K562 (cell line): ENCODE measurements at regions not wholly inside any gene's neighbourhood (a gene's known extent, or its start where the extent isn't known, plus 50 kb on each side); places are given as distances from the start of the nearest gene placed in this dataset.

Source experiments
- ATAC-seq: fragments of 200-7000 bp; cut with Tn5 transposase; 3 replicates; pipeline ENCODE4 v1.9.1; 2020; ENCODE audit warnings: moderate library complexity
- BruUV-seq: library from RNA; stranded (reverse); fragments of 400-500 nt; replicated peaks from 2 replicates; lab custom pipeline; 2021; lab: Mats Ljungman, UMichigan
- CTCF ChIA-PET: fragments of 300-600 bp; formaldehyde crosslinking; extraction: SDS; loops from one replicate; lab custom pipeline; 2021; ENCODE audit warnings: low intra/inter-chr PET ratio; lab: Yijun Ruan, JAX
- POLR2A ChIA-PET: fragments of 300-600, 350-650 bp; sonication (Branson Sonifier 250); formaldehyde crosslinking; extraction: SDS; loops from one replicate; lab custom pipeline; 2021; ENCODE audit warnings: antibody characterized with exemption, inconsistent platforms; lab: Yijun Ruan, JAX
- DNase-seq, 4 experiments: peaks; one replicate each; pipeline versions ENCODE4 v3.0.0 to v3.0.0-alpha.2; 2011 to 2018; ENCODE audit warnings: low spot score in 3 of 4, mixed read lengths in 3 of 4; ENCODE audit errors: extremely low read depth in 1 of 4
- FAIRE-seq: peaks from 2 replicates; lab custom pipeline; 2011; peaks lifted over from hg19 to GRCh38; lab: Jason Lieb, UNC
- H2AFZ ChIP-seq: 2 replicates; pipeline ENCODE4 v1.6.0; 2011; ENCODE audit warnings: low read depth, low read length, control low read depth, inconsistent platforms
- H3K27ac ChIP-seq: fragments of 200-600 bp; 3 replicates; pipeline ENCODE4 v1.8.0; 2011; ENCODE audit warnings: low read depth, mild to moderate bottlenecking, control low read depth, inconsistent platforms, low read length, moderate library complexity, mixed read lengths; ENCODE audit errors: extremely low read depth
- H3K27me3 ChIP-seq, 2 experiments: fragments of 300-600 bp in 1 of 2; 2 replicates in 1 of 2; 3 replicates in 1 of 2; pipeline versions ENCODE4 v1.6.0 to v1.8.0; 2011; ENCODE audit warnings: inconsistent platforms in 2 of 2, low read length in 2 of 2, mild to moderate bottlenecking in 1 of 2, mixed read lengths in 1 of 2, moderate library complexity in 1 of 2; ENCODE audit not compliant: control insufficient read depth in 2 of 2, insufficient read depth in 2 of 2
- H3K36me3 ChIP-seq: fragments of 300-600 bp; 3 replicates; pipeline ENCODE4 v1.8.0; 2011; ENCODE audit warnings: mild to moderate bottlenecking, low read length, inconsistent platforms; ENCODE audit not compliant: control insufficient read depth, insufficient read depth
- H3K4me1 ChIP-seq, 2 experiments: fragments of 200-600 bp in 1 of 2; replicated peaks in 1 of 2; 2 replicates in 1 of 2; 3 replicates in 1 of 2; pipeline versions ENCODE4 v1.5.1 to v1.8.0; 2011; ENCODE audit warnings: inconsistent platforms in 2 of 2, low read length in 2 of 2, mild to moderate bottlenecking in 1 of 2, mixed read lengths in 1 of 2, moderate library complexity in 1 of 2; ENCODE audit not compliant: control insufficient read depth in 2 of 2, insufficient read depth in 2 of 2
- H3K4me2 ChIP-seq: 2 replicates; pipeline ENCODE4 v1.6.1; 2011; ENCODE audit warnings: low read length, control low read depth, inconsistent platforms, mixed read lengths; ENCODE audit not compliant: insufficient read depth
- H3K4me3 ChIP-seq: fragments of 200-600 bp; sonication (generic), shearing (Covaris generic); 2 replicates; pipeline ENCODE4 v1.5.1; 2016; ENCODE audit warnings: control low read depth, inconsistent platforms
- H3K79me2 ChIP-seq: fragments of 200-600 bp; 3 replicates; pipeline ENCODE4 v1.8.0; 2011; ENCODE audit warnings: low read length, inconsistent platforms; ENCODE audit not compliant: control insufficient read depth, insufficient read depth
- H3K9ac ChIP-seq, 2 experiments: 2 replicates each; pipeline versions ENCODE4 v1.6.0 to v1.6.1; 2011; ENCODE audit warnings: low read depth in 2 of 2, low read length in 2 of 2, control low read depth in 1 of 2, inconsistent platforms in 1 of 2, mild to moderate bottlenecking in 1 of 2, mixed read lengths in 1 of 2; ENCODE audit not compliant: insufficient read depth in 1 of 2
- H3K9me1 ChIP-seq: one replicate; pipeline ENCODE4 v1.6.0; 2011; ENCODE audit warnings: inconsistent platforms, mild to moderate bottlenecking, low read length, moderate library complexity; ENCODE audit not compliant: control insufficient read depth, insufficient read depth
- H3K9me3 ChIP-seq: replicated peaks from 2 replicates; pipeline ENCODE4 v1.5.1; 2011; ENCODE audit warnings: low read depth, low read length, inconsistent platforms; ENCODE audit not compliant: control insufficient read depth, insufficient read depth
- H4K20me1 ChIP-seq: replicated peaks from 2 replicates; pipeline ENCODE4 v1.6.1; 2011; ENCODE audit warnings: low read length, inconsistent platforms, mixed read lengths; ENCODE audit not compliant: control insufficient read depth, insufficient read depth
- SMARCA4 ChIP-seq: fragments of 450-650 bp; IDR thresholded peaks from 2 replicates; pipeline ENCODE4 v1.6.1; 2016
- in situ Hi-C: fragments of 300-500 bp; cut with MboI; formaldehyde crosslinking; loops from 4 replicates; pipeline ENCODE4 v1.15.0; 2018; ENCODE audit warnings: inconsistent platforms, mixed read lengths
- intact Hi-C: fragments of 100-400 bp; cut with micrococcal nuclease; formaldehyde crosslinking; loops from 2 replicates; pipeline ENCODE4 v1.14.2; 2022
- TF ChIP-seq, protein P1 (sequence below): fragments of 450-650 bp; IDR thresholded peaks from 2 replicates; pipeline ENCODE4 v1.6.1; 2016; ENCODE audit warnings: mild to moderate bottlenecking, moderate library complexity

DNA sequence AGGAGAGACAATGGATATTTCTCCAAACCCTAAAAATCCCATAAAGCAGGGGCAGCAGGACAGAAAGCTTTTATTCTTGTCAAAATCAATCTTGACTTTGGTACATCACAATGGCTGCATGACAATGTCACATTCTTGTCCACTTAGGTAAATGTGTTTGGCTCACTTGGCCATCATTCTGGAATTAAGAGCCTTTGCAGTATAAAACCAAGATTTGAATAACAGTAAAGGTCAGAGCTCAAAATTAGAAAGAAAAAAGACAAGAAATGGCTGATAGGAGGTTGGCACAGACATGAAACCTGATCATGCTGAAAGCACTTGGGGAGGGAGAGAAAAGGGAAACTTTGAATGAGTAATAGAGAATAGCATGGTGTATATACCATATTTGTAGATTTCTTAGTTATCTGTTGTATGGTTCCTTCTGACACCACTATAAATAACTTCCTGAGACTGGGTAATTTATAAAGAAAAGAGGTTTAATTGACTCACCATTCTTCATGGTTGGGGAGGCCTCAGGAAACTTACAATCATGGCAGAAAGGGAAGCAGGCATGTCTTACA lies 158.5 kb upstream of the SGO1 start:
- H2AFZ ChIP-seq: no peak overlapping the region
- no peaks in the 10 kb centered on the region for H3K9me1 ChIP-seq
- no peaks in the 10 kb centered on the region for H3K9me3 ChIP-seq
- H3K27ac ChIP-seq: no peak overlapping the region
- no peaks in the 10 kb centered on the region for H3K36me3 ChIP-seq
- POLR2A ChIA-PET: interaction anchor here (1.0 kb wide), 1 partner anchor 18 kb away, joined by 3 read pairs; no protein-coding TSS in a partner anchor
- intact Hi-C loops: loop anchor here (5.0 to 10.0 kb wide), 6 partner anchors 118 to 1773 kb away; no protein-coding TSS in a partner anchor
- no peaks in the 10 kb centered on the region for H3K27me3 ChIP-seq
- FAIRE-seq: no peak
- no peaks in the 10 kb centered on the region for H3K79me2 ChIP-seq
- H3K4me2 ChIP-seq: no peak overlapping the region
- in situ Hi-C loops: no loop called here
- no peak overlapping the region for H3K9ac ChIP-seq
- no peaks in the 10 kb centered on the region for H3K4me1 ChIP-seq
- no peak overlapping the region for H3K4me3 ChIP-seq
- no TSS peak for BruUV-seq
- CTCF ChIA-PET: no interaction called here
- DNase-seq: no peak
- no peak for ATAC-seq
- TF ChIP-seq, protein P1, sequence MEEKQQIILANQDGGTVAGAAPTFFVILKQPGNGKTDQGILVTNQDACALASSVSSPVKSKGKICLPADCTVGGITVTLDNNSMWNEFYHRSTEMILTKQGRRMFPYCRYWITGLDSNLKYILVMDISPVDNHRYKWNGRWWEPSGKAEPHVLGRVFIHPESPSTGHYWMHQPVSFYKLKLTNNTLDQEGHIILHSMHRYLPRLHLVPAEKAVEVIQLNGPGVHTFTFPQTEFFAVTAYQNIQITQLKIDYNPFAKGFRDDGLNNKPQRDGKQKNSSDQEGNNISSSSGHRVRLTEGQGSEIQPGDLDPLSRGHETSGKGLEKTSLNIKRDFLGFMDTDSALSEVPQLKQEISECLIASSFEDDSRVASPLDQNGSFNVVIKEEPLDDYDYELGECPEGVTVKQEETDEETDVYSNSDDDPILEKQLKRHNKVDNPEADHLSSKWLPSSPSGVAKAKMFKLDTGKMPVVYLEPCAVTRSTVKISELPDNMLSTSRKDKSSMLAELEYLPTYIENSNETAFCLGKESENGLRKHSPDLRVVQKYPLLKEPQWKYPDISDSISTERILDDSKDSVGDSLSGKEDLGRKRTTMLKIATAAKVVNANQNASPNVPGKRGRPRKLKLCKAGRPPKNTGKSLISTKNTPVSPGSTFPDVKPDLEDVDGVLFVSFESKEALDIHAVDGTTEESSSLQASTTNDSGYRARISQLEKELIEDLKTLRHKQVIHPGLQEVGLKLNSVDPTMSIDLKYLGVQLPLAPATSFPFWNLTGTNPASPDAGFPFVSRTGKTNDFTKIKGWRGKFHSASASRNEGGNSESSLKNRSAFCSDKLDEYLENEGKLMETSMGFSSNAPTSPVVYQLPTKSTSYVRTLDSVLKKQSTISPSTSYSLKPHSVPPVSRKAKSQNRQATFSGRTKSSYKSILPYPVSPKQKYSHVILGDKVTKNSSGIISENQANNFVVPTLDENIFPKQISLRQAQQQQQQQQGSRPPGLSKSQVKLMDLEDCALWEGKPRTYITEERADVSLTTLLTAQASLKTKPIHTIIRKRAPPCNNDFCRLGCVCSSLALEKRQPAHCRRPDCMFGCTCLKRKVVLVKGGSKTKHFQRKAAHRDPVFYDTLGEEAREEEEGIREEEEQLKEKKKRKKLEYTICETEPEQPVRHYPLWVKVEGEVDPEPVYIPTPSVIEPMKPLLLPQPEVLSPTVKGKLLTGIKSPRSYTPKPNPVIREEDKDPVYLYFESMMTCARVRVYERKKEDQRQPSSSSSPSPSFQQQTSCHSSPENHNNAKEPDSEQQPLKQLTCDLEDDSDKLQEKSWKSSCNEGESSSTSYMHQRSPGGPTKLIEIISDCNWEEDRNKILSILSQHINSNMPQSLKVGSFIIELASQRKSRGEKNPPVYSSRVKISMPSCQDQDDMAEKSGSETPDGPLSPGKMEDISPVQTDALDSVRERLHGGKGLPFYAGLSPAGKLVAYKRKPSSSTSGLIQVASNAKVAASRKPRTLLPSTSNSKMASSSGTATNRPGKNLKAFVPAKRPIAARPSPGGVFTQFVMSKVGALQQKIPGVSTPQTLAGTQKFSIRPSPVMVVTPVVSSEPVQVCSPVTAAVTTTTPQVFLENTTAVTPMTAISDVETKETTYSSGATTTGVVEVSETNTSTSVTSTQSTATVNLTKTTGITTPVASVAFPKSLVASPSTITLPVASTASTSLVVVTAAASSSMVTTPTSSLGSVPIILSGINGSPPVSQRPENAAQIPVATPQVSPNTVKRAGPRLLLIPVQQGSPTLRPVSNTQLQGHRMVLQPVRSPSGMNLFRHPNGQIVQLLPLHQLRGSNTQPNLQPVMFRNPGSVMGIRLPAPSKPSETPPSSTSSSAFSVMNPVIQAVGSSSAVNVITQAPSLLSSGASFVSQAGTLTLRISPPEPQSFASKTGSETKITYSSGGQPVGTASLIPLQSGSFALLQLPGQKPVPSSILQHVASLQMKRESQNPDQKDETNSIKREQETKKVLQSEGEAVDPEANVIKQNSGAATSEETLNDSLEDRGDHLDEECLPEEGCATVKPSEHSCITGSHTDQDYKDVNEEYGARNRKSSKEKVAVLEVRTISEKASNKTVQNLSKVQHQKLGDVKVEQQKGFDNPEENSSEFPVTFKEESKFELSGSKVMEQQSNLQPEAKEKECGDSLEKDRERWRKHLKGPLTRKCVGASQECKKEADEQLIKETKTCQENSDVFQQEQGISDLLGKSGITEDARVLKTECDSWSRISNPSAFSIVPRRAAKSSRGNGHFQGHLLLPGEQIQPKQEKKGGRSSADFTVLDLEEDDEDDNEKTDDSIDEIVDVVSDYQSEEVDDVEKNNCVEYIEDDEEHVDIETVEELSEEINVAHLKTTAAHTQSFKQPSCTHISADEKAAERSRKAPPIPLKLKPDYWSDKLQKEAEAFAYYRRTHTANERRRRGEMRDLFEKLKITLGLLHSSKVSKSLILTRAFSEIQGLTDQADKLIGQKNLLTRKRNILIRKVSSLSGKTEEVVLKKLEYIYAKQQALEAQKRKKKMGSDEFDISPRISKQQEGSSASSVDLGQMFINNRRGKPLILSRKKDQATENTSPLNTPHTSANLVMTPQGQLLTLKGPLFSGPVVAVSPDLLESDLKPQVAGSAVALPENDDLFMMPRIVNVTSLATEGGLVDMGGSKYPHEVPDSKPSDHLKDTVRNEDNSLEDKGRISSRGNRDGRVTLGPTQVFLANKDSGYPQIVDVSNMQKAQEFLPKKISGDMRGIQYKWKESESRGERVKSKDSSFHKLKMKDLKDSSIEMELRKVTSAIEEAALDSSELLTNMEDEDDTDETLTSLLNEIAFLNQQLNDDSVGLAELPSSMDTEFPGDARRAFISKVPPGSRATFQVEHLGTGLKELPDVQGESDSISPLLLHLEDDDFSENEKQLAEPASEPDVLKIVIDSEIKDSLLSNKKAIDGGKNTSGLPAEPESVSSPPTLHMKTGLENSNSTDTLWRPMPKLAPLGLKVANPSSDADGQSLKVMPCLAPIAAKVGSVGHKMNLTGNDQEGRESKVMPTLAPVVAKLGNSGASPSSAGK: peak; percentile 35; the same call in 1 of the 2 replicates
- TF ChIP-seq SMARCA4: no peak
- H4K20me1 ChIP-seq: no peaks in the 10 kb centered on the region
